Endodermal cell (in vitro differentiated cells): ENCODE measurements at regions not wholly inside any gene's neighbourhood (a gene's known extent, or its start where the extent isn't known, plus 50 kb on each side); places are given as distances from the start of the nearest gene placed in this dataset.
A peak's percentile ranks its signal among the peaks of the same experiment; 100 is the strongest.

Experiments
- DNase-seq: peaks from one replicate; pipeline ENCODE4 v3.0.0-alpha.2; 2017
- H3K27ac ChIP-seq: 2 replicates; pipeline ENCODE4 v1.5.1; 2013; ENCODE audit warnings: mild to moderate bottlenecking, low read depth, low read length, moderate library complexity
- H3K27me3 ChIP-seq: 2 replicates; pipeline ENCODE4 v1.6.1; 2013; ENCODE audit warnings: mild to moderate bottlenecking, low read length, moderate library complexity; ENCODE audit not compliant: insufficient read depth, control insufficient read depth, poor library complexity, severe bottlenecking
- H3K36me3 ChIP-seq: 2 replicates; pipeline ENCODE4 v1.7.0; 2013; ENCODE audit warnings: mild to moderate bottlenecking, low read length, moderate library complexity; ENCODE audit not compliant: control insufficient read depth, insufficient read depth
- H3K4me1 ChIP-seq: one replicate; pipeline ENCODE4 v1.7.0; 2013; ENCODE audit warnings: low read length; ENCODE audit not compliant: control insufficient read depth, insufficient read depth
- H3K4me3 ChIP-seq: 2 replicates; pipeline ENCODE4 v1.5.1; 2013; ENCODE audit warnings: mild to moderate bottlenecking, low read length, moderate library complexity
- H3K9ac ChIP-seq: 2 replicates; pipeline ENCODE4 v1.6.1; 2013; ENCODE audit warnings: mild to moderate bottlenecking, low read length, moderate library complexity; ENCODE audit not compliant: poor library complexity, severe bottlenecking; ENCODE audit errors: extremely low read depth
- H3K9me3 ChIP-seq: 2 replicates; pipeline ENCODE4 v1.6.1; 2013; ENCODE audit warnings: mild to moderate bottlenecking, low read length, moderate library complexity; ENCODE audit not compliant: control insufficient read depth
- H3K27ac Mint-ChIP-seq: 2 replicates; pipeline ENCODE4 v1.8.0; 2020; ENCODE audit warnings: mixed read lengths
- H3K27me3 Mint-ChIP-seq: 2 replicates; pipeline ENCODE4 v1.8.0; 2021; ENCODE audit warnings: mild to moderate bottlenecking, mixed read lengths; ENCODE audit not compliant: insufficient read depth
- H3K36me3 Mint-ChIP-seq: 2 replicates; pipeline ENCODE4 v1.8.0; 2020; ENCODE audit warnings: low read depth, mixed read lengths
- H3K4me1 Mint-ChIP-seq: 2 replicates; pipeline ENCODE4 v1.8.0; 2020; ENCODE audit warnings: mixed read lengths
- H3K4me3 Mint-ChIP-seq: 2 replicates; pipeline ENCODE4 v1.8.0; 2020; ENCODE audit warnings: mild to moderate bottlenecking, moderate library complexity, mixed read lengths
- H3K9me3 Mint-ChIP-seq: 2 replicates; pipeline ENCODE4 v1.8.0; 2020; ENCODE audit warnings: mild to moderate bottlenecking, mixed read lengths
- CTCF ChIP-seq: fragments of 200-600 bp; sonication (generic); conservative IDR thresholded peaks from 2 replicates; pipeline ENCODE4 v1.5.0; 2021; ENCODE audit warnings: antibody characterized with exemption, mild to moderate bottlenecking
- WGBS, 2 experiments: methylation state at CpG; one replicate each; pipeline versions ENCODE4 v1.1.5 to v1.1.7; 2013; ENCODE audit warnings: missing lambda C conversion rate in 2 of 2, mixed read lengths in 1 of 2; ENCODE audit not compliant: insufficient coverage in 1 of 2, insufficient read length in 1 of 2; 5-methylcytosine and 5-hydroxymethylcytosine counted together

GRCh38 chr11:70521475-70522308 is 123.4 kb downstream of the CTTN start:
- Histone ChIP-seq H3K9me3 (no peaks in the 10 kb centered on the region), H3K9ac (no peak overlapping the region), H3K4me3 (no peak overlapping the region), H3K27ac (peak overlapping the region; percentile 34), H3K4me1 (no peaks in the 10 kb centered on the region), H3K27me3 (no peaks in the 10 kb centered on the region), H3K36me3 (no peaks in the 10 kb centered on the region)
- Mint-ChIP-seq H3K4me3 (no peak overlapping the region), H3K36me3 (no peaks in the 10 kb centered on the region), H3K27ac (no peak overlapping the region), H3K27me3 (no peaks in the 10 kb centered on the region), H3K4me1 (peaks cover 14% of the 10 kb centered on the region), H3K9me3 (no peaks in the 10 kb centered on the region)
- WGBS, 2 experiments: 84 to 88% methylated on average over 20 to 21 of the region's 22 CpGs
- TF ChIP-seq CTCF: no peak
- no peak for DNase-seq

GRCh38 chr11:70522309-70522592 is 123.9 kb downstream of the CTTN start:
- Histone ChIP-seq H3K27me3 (no peaks in the 10 kb centered on the region), H3K9ac (no peak overlapping the region), H3K4me3 (no peak overlapping the region), H3K27ac (peak overlapping the region; percentile 34), H3K36me3 (no peaks in the 10 kb centered on the region), H3K4me1 (no peaks in the 10 kb centered on the region), H3K9me3 (no peaks in the 10 kb centered on the region)
- Mint-ChIP-seq H3K9me3 (no peaks in the 10 kb centered on the region), H3K36me3 (no peaks in the 10 kb centered on the region), H3K27ac (no peak overlapping the region), H3K4me3 (no peak overlapping the region), H3K4me1 (peaks cover 14% of the 10 kb centered on the region), H3K27me3 (no peaks in the 10 kb centered on the region)
- DNase-seq: no peak
- TF ChIP-seq CTCF: no peak
- 66 to 77% methylated on average over 5 to 6 of the region's 6 CpGs for WGBS, 2 experiments

- no peak overlapping the region for H3K27ac Mint-ChIP-seq
Observed at GRCh38 chr11:70522593-70523311, 124.4 kb downstream of the CTTN start.

More at GRCh38 chr11:70522593-70523311, 124.4 kb downstream of the CTTN start:
- Histone ChIP-seq H3K27me3 (no peaks in the 10 kb centered on the region), H3K9me3 (no peaks in the 10 kb centered on the region), H3K4me1 (no peaks in the 10 kb centered on the region), H3K36me3 (no peaks in the 10 kb centered on the region), H3K9ac (no peak overlapping the region), H3K4me3 (no peak overlapping the region), H3K27ac (peak overlapping the region; percentile 47)
- no peak for DNase-seq
- Mint-ChIP-seq H3K4me1 (peaks cover 14% of the 10 kb centered on the region), H3K27me3 (no peaks in the 10 kb centered on the region), H3K9me3 (no peaks in the 10 kb centered on the region), H3K4me3 (no peak overlapping the region), H3K36me3 (no peaks in the 10 kb centered on the region)
- WGBS, 2 experiments: 62 to 76% methylated on average over 9 to 26 of the region's 26 CpGs
- TF ChIP-seq CTCF: no peak
